RWPE2 (cell line): ENCODE measurements at regions not wholly inside any gene's neighbourhood (a gene's known extent, or its start where the extent isn't known, plus 50 kb on each side); places are given as distances from the start of the nearest gene placed in this dataset.

Source experiments
- ATAC-seq: fragments of 200-7000 bp; cut with Tn5 transposase; 3 replicates; pipeline ENCODE4 v1.9.1; 2021; ENCODE audit warnings: low read depth
- DNase-seq: peaks from one replicate; pipeline ENCODE4 v3.0.0-alpha.2; 2020; ENCODE audit warnings: low spot score
- H3K27ac ChIP-seq: fragments of 450-650 bp; 2 replicates; pipeline ENCODE4 v1.5.1; 2017; ENCODE audit warnings: mild to moderate bottlenecking; ENCODE audit not compliant: poor library complexity, severe bottlenecking
- H3K27me3 ChIP-seq: fragments of 250-450 bp; sonication (Bioruptor Pico); 2 replicates; pipeline ENCODE4 v1.5.1; 2021; ENCODE audit warnings: mild to moderate bottlenecking, moderate library complexity; ENCODE audit not compliant: insufficient read depth, poor library complexity, severe bottlenecking
- H3K36me3 ChIP-seq: fragments of 250-450 bp; sonication (Bioruptor Pico); 2 replicates; pipeline ENCODE4 v1.5.1; 2020; ENCODE audit warnings: low read depth, mild to moderate bottlenecking, moderate library complexity
- H3K4me1 ChIP-seq: fragments of 250-450 bp; sonication (Bioruptor Pico); 2 replicates; pipeline ENCODE4 v1.5.1; 2021; ENCODE audit warnings: mild to moderate bottlenecking, moderate library complexity; ENCODE audit not compliant: insufficient read depth, poor library complexity, severe bottlenecking
- H3K4me3 ChIP-seq: fragments of 250-450 bp; sonication (Bioruptor Pico); 2 replicates; pipeline ENCODE4 v1.5.1; 2021; ENCODE audit warnings: mild to moderate bottlenecking, moderate library complexity; ENCODE audit not compliant: severe bottlenecking
- H3K9me3 ChIP-seq: fragments of 250-450 bp; sonication (Bioruptor Pico); 2 replicates; pipeline ENCODE4 v1.5.1; 2021; ENCODE audit warnings: mild to moderate bottlenecking, moderate library complexity; ENCODE audit not compliant: severe bottlenecking
- CTCF ChIP-seq: fragments of 450-650 bp; IDR thresholded peaks from one replicate; pipeline ENCODE4 v1.5.1; 2017; ENCODE audit warnings: mild to moderate bottlenecking, moderate library complexity; ENCODE audit not compliant: poor library complexity, severe bottlenecking

- ATAC-seq (no peak), DNase-seq (no peak)
- Histone ChIP-seq H3K27me3 (peaks cover 5% of the 10 kb centered on the region), H3K36me3 (no peaks in the 10 kb centered on the region), H3K27ac (no peak overlapping the region), H3K4me3 (no peak overlapping the region), H3K4me1 (no peaks in the 10 kb centered on the region), H3K9me3 (no peaks in the 10 kb centered on the region)
- TF ChIP-seq CTCF, result no peak
Measured at GRCh38 chr9:14471041-14471440, 157.1 kb upstream of the NFIB start.

- no peak for DNase-seq
- TF ChIP-seq CTCF, result no peak
- no peak for ATAC-seq
- no peaks in the 10 kb centered on the region for H3K36me3 ChIP-seq
- H3K9me3 ChIP-seq, result no peaks in the 10 kb centered on the region
- H3K27ac ChIP-seq, result no peak overlapping the region
- H3K27me3 ChIP-seq, result peaks cover under 1% of the 10 kb centered on the region
- H3K4me3 ChIP-seq, result no peak overlapping the region
- no peaks in the 10 kb centered on the region for H3K4me1 ChIP-seq
Measured at GRCh38 chr9:14467675-14468374, 153.9 kb upstream of the NFIB start.

- H3K36me3 ChIP-seq, result no peaks in the 10 kb centered on the region
- no peaks in the 10 kb centered on the region for H3K9me3 ChIP-seq
- H3K4me1 ChIP-seq, result no peaks in the 10 kb centered on the region
- H3K27ac ChIP-seq, result no peak overlapping the region
- DNase-seq, result no peak
- no peak for TF ChIP-seq CTCF
- no peak overlapping the region for H3K4me3 ChIP-seq
- H3K27me3 ChIP-seq, result no peaks in the 10 kb centered on the region
- no peak for ATAC-seq
Measured at GRCh38 chr9:14466828-14467227, 152.9 kb upstream of the NFIB start.

- ATAC-seq (no peak), DNase-seq (no peak)
- H3K36me3 ChIP-seq, result no peaks in the 10 kb centered on the region
- H3K27ac ChIP-seq, result no peak overlapping the region
- no peak overlapping the region for H3K4me3 ChIP-seq
- no peaks in the 10 kb centered on the region for H3K27me3 ChIP-seq
- no peaks in the 10 kb centered on the region for H3K4me1 ChIP-seq
- no peak for TF ChIP-seq CTCF
- H3K9me3 ChIP-seq, result no peaks in the 10 kb centered on the region
Measured at GRCh38 chr9:14466429-14466818, 152.5 kb upstream of the NFIB start.

- no peaks in the 10 kb centered on the region for H3K9me3 ChIP-seq
- H3K36me3 ChIP-seq, result no peaks in the 10 kb centered on the region
- TF ChIP-seq CTCF, result no peak
- ATAC-seq (no peak), DNase-seq (no peak)
- no peak overlapping the region for H3K27ac ChIP-seq
- no peaks in the 10 kb centered on the region for H3K4me1 ChIP-seq
- H3K27me3 ChIP-seq, result no peaks in the 10 kb centered on the region
- no peak overlapping the region for H3K4me3 ChIP-seq
Measured at GRCh38 chr9:14462950-14463349, 149.0 kb upstream of the NFIB start.
